ENCODE measurements at regions not wholly inside any gene's neighbourhood (a gene's known extent, or its start where the extent isn't known, plus 50 kb on each side); places are given as distances from the start of the nearest gene placed in this dataset.

DNA sequence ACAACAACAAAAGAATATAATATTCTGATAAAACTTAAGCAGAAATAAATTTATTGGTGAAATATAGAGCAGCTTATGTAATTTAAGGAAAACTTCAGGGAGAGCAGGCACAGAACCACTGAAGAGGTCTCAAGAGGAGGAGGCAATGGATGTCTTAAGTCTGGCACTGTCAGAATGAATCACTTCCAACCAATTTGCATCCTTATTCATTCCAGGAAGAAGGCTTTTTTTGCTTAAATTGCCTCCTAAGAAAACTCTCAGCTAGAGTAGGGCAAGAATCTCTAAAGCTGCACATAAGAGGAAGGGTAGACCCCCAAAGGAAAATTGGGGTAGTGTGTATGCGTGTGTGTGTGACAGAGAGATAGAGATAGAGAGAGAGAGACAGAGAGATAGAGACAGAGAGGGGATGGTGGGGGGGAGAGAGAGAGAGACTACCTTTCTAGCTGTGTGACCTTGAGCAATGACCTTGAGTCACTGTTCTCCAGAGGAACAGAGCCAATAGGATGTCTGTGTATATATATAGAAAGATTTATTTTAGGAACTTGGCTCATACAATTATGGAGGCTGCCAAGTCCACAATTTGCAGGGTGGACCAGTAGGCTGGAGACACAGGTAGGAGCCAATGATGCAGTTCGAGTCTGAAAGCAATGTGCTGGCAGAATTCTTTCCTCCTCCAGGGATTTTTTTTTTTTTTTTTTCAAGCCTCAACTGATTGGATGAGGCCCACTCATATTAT, 96.4 kb upstream of the LINC00305 start:
- Histone ChIP-seq H3K9me3 (no peaks in the 10 kb centered on the region), H3K4me1 (no peaks in the 10 kb centered on the region), H3K27ac (no peak overlapping the region), H3K27me3 (no peaks in the 10 kb centered on the region), H3K4me3 (no peak overlapping the region), H3K36me3 (no peaks in the 10 kb centered on the region)
- intact Hi-C loops (cut with DNase I; ENCODE audit: low total_unique reads), result no loop called here
- TF ChIP-seq, protein P1, sequence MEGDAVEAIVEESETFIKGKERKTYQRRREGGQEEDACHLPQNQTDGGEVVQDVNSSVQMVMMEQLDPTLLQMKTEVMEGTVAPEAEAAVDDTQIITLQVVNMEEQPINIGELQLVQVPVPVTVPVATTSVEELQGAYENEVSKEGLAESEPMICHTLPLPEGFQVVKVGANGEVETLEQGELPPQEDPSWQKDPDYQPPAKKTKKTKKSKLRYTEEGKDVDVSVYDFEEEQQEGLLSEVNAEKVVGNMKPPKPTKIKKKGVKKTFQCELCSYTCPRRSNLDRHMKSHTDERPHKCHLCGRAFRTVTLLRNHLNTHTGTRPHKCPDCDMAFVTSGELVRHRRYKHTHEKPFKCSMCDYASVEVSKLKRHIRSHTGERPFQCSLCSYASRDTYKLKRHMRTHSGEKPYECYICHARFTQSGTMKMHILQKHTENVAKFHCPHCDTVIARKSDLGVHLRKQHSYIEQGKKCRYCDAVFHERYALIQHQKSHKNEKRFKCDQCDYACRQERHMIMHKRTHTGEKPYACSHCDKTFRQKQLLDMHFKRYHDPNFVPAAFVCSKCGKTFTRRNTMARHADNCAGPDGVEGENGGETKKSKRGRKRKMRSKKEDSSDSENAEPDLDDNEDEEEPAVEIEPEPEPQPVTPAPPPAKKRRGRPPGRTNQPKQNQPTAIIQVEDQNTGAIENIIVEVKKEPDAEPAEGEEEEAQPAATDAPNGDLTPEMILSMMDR (IDR thresholded peaks at IDR 0.05), result no peak
- TF ChIP-seq POLR2AphosphoS5 (IDR thresholded peaks at IDR 0.05) (no peak), POLR2A (IDR thresholded peaks at IDR 0.05) (no peak)
- no peak for DNase-seq (ENCODE audit: low spot score in 2 of 2)

DNA sequence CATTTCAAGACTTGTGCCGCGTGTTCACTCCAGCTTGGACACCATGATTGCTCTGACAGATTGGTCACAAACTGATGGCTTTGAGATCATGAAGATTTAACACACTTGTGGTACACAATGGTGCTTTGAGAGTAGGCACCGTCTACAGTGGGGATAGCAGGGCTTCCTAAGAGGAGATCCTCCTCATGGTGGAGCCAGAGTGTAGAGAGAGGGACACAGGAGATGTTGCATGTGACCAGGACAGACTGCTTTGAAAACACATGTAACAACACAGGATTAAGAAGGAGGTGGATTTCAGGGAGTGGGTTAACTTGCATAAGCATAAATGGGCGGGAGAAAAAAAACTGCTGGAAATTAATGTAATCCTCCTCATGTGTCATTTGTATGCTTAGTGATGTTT, 95.7 kb upstream of the LINC00305 start:
- no peak for TF ChIP-seq POLR2AphosphoS5 (IDR thresholded peaks at IDR 0.05)
- TF ChIP-seq, protein P1 (IDR thresholded peaks at IDR 0.05), result no peak
- no peak for TF ChIP-seq POLR2A (IDR thresholded peaks at IDR 0.05)
- no peak overlapping the region for H3K27ac ChIP-seq
- intact Hi-C loops (cut with DNase I; ENCODE audit: low total_unique reads), result no loop called here
- no peak for DNase-seq (ENCODE audit: low spot score in 2 of 2)
- H3K27me3 ChIP-seq, result no peaks in the 10 kb centered on the region
- H3K9me3 ChIP-seq, result no peaks in the 10 kb centered on the region
- H3K4me1 ChIP-seq, result no peaks in the 10 kb centered on the region
- H3K36me3 ChIP-seq, result no peaks in the 10 kb centered on the region
- no peak overlapping the region for H3K4me3 ChIP-seq

DNA sequence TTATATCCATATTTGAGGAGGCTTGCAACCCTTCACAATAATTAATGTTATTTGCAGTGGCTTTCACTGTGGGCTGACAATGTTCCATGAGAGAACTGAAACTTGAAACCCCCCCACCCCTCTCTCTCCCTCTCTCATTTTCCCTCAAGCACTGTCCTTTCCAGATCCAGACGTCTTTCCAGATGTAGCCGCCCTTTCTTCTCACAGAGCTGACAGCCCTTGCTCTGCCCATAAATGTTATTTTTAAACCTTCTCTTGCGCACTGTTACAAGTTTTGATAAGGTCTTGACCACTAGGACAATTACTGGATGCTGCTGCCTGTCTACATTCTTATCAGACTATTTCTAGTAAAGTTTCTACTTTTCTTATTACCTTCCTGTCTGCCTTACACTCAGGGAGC, 91.4 kb upstream of the LINC00305 start:
- TF ChIP-seq POLR2AphosphoS5 (IDR thresholded peaks at IDR 0.05), result no peak
- TF ChIP-seq POLR2A (IDR thresholded peaks at IDR 0.05), result no peak
- TF ChIP-seq, protein P1 (IDR thresholded peaks at IDR 0.05), result no peak
- intact Hi-C loops (cut with DNase I; ENCODE audit: low total_unique reads), result no loop called here
- Histone ChIP-seq H3K36me3 (no peaks in the 10 kb centered on the region), H3K27me3 (no peaks in the 10 kb centered on the region), H3K27ac (no peak overlapping the region), H3K4me3 (no peak overlapping the region), H3K9me3 (no peaks in the 10 kb centered on the region), H3K4me1 (no peaks in the 10 kb centered on the region)
- DNase-seq (ENCODE audit: low spot score in 2 of 2), result no peak

DNA sequence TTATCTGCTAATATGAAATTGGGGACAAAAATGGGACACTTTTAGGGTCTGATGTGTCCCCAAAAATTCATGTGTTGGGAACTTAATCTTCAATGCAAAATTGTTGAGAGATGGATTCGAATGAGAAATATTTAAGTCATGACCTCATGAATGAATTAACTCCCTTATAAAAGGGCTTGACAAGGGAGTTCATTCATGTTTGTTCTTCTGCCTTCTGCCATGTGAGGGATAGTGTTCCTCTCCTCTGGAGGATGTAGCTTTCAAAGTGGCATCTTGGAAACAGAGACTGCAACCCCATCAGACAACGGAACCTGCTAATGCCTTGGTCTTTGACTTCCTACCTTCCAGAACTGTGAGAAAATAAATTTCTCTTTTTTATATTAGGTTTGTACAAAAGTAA, 89.2 kb upstream of the LINC00305 start:
- H3K27ac ChIP-seq, result no peak overlapping the region
- no peaks in the 10 kb centered on the region for H3K36me3 ChIP-seq
- no peak overlapping the region for H3K4me3 ChIP-seq
- no peak for TF ChIP-seq POLR2AphosphoS5 (IDR thresholded peaks at IDR 0.05)
- TF ChIP-seq, protein P1 (IDR thresholded peaks at IDR 0.05), result no peak
- no peak for TF ChIP-seq POLR2A (IDR thresholded peaks at IDR 0.05)
- H3K4me1 ChIP-seq, result no peaks in the 10 kb centered on the region
- H3K27me3 ChIP-seq, result no peaks in the 10 kb centered on the region
- DNase-seq (ENCODE audit: low spot score in 2 of 2), result no peak
- no peaks in the 10 kb centered on the region for H3K9me3 ChIP-seq
- intact Hi-C loops (cut with DNase I; ENCODE audit: low total_unique reads), result no loop called here

DNA sequence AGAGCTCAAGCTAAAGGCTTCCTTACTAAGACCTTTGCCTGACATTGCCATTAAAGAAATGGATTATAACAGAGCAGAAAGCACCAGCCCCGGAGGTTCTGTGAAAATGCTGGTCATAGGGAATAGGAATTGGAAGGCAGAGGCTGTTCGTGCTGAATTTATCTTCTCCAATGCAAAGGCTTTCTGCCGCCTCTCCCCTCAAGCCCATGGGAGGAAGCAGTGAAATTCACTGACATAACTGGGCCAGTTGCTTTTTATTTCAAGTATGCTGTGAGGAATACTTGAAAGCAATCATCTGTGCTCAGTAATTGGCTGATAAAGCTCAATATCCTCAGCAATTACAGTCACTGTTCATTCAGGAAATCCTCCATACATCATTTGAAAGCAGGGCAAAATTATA, 85.4 kb upstream of the LINC00305 start:
- Histone ChIP-seq H3K27me3 (peaks cover 0 to 3% of the 10 kb centered on the region in 2 donors), H3K4me1 (no peaks in the 10 kb centered on the region), H3K36me3 (no peaks in the 10 kb centered on the region), H3K4me3 (no peak overlapping the region), H3K27ac (no peak overlapping the region), H3K9me3 (peaks cover 0 to 10% of the 10 kb centered on the region in 2 donors)
- no peak for DNase-seq (ENCODE audit: low spot score in 2 of 2)
- intact Hi-C loops (cut with DNase I; ENCODE audit: low total_unique reads), result no loop called here
- TF ChIP-seq POLR2AphosphoS5 (IDR thresholded peaks at IDR 0.05) (no peak), POLR2A (IDR thresholded peaks at IDR 0.05) (no peak)
- TF ChIP-seq, protein P1 (IDR thresholded peaks at IDR 0.05), result no peak
